ENCODE measurements at regions not wholly inside any gene's neighbourhood (a gene's known extent, or its start where the extent isn't known, plus 50 kb on each side); places are given as distances from the start of the nearest gene placed in this dataset.
"Not testable (repeated sequence)": the region's sequence is repeated elsewhere in the genome, so short reads cannot be mapped to it uniquely, and the experiment has no call there.

GRCh38 chr19:28655054-28655453 is 557.9 kb downstream of the UQCRFS1 start:
- no peak for DNase-seq

- DNase-seq: no peak
Observed at GRCh38 chr19:28652765-28653164, 560.2 kb downstream of the UQCRFS1 start.

DNA sequence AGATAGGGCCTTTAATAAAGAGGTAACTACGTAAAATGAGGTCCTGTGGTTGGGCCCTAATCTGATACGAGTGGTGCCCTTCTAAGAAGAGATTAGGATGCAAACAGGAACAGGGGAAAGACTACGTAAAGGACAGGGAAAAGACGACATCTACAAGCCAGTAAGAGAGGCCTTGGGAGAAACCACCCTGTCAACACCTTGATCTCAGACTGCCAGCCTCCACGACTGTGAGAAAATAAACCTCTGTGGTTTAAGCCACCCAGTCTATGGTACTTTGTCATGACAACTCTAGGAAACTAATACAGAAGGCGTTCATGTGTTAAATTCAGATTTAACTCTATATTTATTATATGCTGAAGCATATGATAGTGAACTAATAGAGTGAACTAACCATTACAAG is 566.3 kb downstream of the UQCRFS1 start:
- no peak for DNase-seq

GRCh38 chr19:28644169-28644775 is 568.7 kb downstream of the UQCRFS1 start:
- no peak for DNase-seq

DNA sequence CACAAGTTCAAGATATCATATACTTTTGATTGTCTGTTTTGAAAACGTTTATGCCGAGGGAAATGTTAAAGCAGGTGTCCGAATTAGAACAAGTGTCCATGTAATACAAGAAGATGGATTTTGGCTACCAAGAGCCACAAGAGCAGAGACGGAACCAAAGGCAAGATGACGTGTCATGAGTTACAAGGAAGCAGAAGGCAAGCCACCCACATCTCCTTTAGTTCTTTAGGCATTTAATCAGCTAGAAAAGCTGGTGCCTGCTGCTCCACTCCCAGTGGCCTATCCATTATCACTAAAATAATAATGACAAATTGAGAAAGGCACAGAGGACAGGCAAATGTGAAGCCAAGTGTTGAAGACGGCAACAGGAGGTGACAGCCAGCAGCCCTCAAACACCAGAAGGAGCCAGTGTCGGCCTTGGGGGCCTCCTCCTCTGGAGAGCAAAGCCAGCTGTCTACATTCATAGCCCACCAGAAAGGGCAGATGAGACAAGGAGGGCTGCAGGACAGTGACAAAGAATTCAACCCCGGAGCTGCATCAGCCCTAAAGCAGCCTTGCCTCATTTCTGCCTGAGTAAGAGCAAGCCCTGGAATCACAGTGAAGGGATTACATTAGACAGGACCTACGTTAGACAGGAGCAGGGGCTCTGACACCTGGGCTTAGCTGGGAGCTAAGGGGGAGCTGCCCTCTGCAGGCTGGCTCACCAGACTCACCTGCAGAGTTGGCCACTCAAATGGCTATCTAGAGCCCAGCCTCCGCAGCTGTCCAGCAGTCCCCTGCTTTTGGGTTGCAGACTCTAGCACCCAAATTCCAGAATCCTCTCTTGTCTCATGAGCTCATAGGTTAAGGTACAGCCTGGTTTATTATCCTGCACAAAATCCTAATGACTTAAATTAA is 569.9 kb downstream of the UQCRFS1 start:
- no peak for DNase-seq

DNA sequence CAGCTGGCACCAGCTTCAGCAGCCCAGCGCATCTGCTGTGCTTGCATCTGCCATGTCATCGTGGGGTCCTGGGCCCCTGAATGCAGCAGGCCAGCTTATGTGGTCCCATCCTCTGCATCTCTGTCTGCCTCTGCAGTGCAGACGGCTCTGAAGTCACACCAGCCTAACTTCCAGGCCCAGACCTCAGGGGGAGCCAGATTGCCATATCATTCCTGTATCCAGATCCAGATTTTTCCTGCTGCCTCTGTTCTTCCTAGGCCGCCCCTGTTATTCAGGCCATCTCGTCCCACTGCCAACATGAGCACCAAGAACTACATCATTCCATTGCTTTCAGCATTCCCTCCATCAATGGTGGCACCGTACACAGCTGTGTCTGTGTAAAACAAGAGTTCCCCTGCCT is 571.6 kb downstream of the UQCRFS1 start:
- DNase-seq: no peak

DNA sequence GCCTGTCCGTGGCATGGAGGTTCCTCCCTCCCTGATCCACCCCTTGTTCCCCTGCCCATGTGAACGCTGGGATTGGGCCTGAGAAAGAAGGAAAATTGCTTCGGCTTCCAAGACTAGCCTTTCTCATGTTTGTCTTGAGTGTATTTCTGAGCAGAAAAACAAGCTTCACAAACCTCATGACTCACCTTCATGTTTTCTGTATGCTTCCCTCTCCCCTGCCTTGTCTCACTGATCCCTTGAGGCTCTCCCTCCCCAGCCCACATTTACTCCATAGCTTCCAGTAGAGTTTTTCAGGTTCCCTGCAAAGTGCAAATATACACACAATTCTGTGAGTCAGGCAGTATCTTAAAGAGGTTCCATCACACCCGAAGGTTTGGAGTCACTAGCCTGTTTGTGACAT is 572.4 kb downstream of the UQCRFS1 start:
- DNase-seq: no peak

- no peak for DNase-seq
Observed at GRCh38 chr19:28638445-28638844, 574.5 kb downstream of the UQCRFS1 start.

GRCh38 chr19:28636706-28637105 is 576.2 kb downstream of the UQCRFS1 start:
- DNase-seq: no peak

DNA sequence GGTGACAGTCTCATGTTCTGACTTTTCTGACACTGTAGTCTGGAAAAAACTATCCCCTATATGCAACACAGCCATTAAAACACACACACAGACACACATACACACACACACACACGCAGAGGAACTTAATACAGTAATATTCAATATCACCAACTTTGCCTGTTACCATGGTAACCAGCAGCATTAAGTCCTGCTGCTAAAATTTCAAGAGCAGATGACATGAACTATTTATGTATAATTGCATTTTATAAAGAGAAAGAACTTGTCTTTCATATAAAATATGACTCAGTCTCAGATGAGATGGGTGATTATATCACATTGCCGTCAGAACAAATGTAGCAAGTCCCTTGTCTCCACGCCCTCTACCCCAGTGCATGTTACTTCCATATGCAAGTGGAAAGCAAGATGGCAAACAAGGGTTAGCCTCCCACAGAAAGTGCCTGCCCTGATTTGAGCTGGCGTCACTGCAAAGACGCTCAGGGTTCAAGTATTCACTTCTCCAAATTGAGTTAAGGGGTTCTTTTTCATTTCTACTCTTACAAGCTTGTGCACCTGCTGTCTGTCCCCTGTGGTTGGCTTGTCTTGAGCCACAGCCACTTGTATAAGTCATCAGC is 576.8 kb downstream of the UQCRFS1 start:
- no peak for DNase-seq

DNA sequence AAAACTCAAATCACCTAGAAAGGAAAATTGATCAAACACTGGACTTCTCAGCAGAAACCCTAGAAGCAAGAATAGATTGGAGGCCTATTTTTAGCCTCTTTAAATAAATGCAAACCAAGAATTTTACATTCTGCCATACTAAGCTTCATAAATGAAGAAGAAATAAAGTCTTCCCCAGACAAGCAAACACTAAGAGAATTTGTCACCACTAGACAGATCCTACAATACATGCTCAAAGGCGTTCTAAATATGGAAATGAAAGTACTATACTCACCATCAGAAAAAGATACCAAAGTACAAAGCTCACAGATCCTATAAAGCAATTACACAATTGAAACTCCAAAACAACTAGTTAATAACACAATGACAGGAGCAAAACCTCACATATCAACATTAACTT is 578.1 kb downstream of the UQCRFS1 start:
- DNase-seq: no peak

DNA sequence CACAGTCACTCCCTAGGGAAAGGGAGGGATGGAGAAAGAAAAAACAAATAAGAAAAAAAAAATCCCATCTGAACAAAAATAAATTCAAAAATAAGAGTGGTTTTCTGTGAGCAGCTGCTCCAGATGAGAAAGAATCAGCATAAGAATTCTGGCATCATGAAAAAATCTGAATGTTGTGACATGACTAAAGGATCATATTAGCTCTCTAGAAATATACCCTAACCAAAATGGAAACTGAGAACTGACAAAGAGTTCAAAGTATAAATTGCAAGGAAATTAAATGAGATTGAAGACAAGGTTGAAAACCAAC is 579.0 kb downstream of the UQCRFS1 start:
- DNase-seq: no peak

DNA sequence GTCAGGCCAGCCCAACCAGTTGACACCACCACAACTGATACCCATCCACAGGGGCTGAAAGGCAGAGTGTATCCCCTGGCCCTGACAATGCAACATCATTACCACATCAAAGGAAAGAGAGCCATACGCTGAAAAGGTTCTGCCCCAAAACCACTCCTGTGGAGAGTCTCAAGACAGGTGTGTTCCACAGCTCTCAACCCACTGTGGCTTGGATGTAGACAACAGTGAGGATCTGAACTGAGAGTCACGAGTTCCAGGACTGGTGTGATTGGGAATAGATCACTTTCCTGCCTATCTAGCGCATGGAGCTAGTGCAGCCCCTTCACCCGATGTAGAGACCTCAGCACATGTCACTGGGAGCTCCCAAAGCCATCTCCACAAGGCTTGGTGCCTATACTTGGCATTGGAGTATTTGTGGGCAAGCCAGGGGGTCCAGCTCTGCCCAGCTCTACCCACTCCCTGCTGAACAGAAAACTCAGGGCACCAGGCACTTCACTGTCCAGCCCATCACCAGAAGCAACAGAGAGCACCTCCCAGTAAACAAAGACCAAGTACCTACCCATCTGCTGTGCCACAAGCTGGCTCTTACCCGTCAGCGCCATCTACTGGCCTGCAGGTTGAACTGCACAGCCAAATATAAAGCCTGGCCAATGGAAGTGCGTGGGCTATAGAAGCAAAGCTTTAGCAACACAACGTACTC is 579.5 kb downstream of the UQCRFS1 start:
- peak in 1 of 2 experiments; percentile 17 for DNase-seq

GRCh38 chr19:28632371-28633080 is 580.4 kb downstream of the UQCRFS1 start:
- no peak for DNase-seq

DNA sequence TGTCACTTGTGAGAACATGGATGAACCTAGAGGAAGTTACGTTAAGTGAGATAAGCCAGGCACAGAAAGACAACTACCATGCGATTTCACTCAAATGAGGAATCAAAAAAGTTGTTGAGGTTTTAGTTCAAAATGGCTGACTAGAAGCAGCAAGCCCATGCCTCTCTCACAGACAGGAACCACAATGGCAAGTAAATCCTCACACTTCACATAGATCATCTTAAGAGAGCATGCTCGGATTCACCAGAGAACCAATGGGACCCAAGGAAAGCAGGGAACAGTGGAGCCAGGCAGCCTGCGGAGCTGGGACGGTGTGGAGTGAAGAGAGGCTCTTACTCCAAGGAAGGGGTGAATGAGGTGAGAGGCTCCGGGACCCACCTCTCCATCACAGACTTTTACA is 581.0 kb downstream of the UQCRFS1 start:
- DNase-seq: no peak

DNA sequence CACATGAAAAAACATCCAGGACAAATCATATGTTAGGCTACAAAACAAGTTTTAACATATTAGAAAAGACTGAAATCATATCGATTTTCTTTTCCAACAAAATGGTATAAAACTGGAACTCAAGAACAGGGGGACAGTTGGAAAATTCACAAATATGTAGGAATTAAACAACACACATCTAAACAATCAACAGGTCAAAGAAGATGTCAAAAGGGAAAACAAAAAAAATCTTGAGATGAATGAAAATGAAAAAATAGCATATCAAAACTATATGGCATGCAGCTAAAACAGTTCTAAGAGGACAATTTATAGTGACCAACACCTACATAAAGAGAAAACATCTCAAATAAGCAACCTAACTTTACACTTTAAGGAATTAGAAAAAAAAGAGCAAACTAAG is 585.3 kb downstream of the UQCRFS1 start:
- no peak for DNase-seq

DNA sequence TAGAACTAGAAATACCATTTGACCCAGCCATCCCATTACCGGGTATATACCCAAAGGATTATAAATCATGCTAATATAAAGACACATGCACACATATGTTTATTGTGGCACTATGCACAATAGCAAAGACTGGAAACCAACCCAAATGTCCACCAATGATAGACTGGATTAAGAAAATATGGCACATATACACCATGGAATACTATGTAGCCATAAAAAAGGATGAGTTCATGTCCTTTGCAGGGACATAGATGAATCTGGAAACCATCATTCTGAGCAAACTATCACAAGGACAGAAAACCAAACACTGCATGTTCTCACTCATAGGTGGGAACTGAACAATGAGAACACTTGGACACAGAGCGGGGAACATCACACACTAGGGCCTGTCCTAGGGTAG is 586.5 kb downstream of the UQCRFS1 start:
- DNase-seq: not testable (repeated sequence)

GRCh38 chr19:28619816-28620429 is 593.0 kb downstream of the UQCRFS1 start:
- no peak for DNase-seq

DNA sequence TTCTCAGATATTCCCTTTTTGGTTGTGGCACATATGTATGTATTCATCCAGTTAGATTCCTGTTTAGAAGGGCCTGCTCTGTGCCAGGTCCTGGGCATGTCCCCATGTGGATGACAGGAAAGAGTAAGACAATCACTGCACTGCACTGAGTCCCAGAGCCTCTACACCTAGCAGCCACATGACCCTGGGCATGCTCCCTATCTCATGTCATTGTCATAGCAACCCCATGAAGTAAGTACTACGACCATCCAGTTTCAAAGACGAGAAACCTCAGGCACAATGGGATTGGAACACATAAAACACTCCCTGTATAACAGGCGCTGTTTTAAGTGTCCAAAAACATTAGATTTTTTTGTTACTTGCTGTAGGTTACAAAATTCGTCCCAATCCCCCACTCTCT is 594.4 kb downstream of the UQCRFS1 start:
- no peak for DNase-seq

DNA sequence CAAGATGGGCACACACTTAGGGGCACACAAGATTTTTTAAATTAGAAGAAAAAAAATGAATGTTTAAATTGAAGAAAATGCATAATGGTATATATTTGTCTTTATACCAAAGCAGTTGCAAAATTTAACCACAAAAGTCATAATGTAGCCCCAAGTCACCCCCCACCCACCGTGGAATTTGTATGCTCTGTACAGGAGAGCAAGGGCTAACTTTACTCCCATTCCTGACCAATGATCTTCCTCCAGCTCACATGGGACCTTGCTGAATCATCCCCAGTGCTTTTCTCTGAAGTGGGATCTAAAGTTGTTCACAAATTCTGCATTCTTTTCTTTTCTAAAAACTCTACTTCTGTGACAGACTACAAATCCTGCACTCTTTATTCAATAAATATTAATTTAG is 597.0 kb downstream of the UQCRFS1 start:
- no peak for DNase-seq

- DNase-seq: no peak
Observed at GRCh38 chr19:28615546-28615916, 597.4 kb downstream of the UQCRFS1 start.
